DMS53 (cell line): ENCODE measurements at regions not wholly inside any gene's neighbourhood (a gene's known extent, or its start where the extent isn't known, plus 50 kb on each side); places are given as distances from the start of the nearest gene placed in this dataset.

Experiments used
- DNase-seq: peaks from one replicate; lab custom pipeline; 2025; lab: John Stamatoyannopoulos, UW

DNA sequence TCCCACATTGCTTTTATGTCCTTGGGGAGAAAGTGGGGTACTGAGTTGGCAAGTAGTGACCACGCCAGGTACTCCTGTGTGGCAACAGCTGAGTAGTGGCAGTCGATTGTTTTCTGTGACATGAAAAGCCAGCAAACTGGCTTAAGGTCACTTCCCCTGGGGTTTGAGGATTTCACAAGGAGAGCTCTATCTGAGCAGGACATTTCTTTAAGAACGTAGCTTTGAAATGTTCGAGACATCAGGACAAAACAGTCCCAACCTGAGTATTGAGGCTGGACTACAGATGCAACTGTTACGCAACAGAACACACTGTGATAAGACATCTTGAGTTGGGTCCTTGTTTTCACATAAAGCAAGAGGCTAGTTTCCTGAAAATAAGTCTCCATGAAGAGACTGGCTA lies 146.7 kb upstream of the KLF14 start:
- no peak for DNase-seq

DNA sequence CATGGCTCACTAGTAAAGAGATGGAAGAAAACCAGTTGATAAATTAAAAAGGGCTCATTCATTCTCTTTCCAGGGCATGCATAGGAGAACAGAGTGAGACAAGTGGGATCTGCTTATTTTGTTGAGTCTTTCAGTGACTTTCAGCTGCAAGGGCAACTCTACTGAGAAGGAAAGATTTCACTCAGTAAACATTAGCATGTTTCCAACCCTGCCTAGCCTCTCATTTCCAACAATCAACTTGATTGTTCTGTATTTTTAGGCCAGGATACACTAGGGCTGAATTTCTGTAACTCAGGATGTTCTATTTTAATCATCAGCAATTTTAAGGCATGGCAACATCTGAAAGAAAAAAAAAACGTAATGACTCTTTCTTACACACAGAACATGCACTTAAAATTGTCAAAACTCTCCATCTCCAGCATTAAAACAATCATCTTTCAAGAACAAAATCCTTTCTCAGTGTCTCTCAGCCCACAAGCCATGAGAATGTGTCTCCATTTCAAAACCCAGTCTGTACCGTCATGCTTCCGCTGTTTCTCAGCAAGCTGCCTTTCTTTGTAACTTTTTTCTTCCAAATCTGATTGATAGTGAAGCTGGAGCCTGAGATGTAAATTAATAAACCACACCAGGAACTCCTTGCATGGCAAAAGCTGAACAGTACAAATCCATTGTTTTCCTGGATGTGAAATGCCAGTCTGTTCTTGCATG lies 147.2 kb upstream of the KLF14 start:
- DNase-seq = no peak

GRCh38 chr7:130881799-130882141 lies 147.8 kb upstream of the KLF14 start:
- no peak for DNase-seq

- no peak for DNase-seq
Observed at GRCh38 chr7:130882396-130882795, 148.4 kb upstream of the KLF14 start.

- DNase-seq = no peak
Observed at GRCh38 chr7:130883928-130884327, 149.9 kb upstream of the KLF14 start.

DNA sequence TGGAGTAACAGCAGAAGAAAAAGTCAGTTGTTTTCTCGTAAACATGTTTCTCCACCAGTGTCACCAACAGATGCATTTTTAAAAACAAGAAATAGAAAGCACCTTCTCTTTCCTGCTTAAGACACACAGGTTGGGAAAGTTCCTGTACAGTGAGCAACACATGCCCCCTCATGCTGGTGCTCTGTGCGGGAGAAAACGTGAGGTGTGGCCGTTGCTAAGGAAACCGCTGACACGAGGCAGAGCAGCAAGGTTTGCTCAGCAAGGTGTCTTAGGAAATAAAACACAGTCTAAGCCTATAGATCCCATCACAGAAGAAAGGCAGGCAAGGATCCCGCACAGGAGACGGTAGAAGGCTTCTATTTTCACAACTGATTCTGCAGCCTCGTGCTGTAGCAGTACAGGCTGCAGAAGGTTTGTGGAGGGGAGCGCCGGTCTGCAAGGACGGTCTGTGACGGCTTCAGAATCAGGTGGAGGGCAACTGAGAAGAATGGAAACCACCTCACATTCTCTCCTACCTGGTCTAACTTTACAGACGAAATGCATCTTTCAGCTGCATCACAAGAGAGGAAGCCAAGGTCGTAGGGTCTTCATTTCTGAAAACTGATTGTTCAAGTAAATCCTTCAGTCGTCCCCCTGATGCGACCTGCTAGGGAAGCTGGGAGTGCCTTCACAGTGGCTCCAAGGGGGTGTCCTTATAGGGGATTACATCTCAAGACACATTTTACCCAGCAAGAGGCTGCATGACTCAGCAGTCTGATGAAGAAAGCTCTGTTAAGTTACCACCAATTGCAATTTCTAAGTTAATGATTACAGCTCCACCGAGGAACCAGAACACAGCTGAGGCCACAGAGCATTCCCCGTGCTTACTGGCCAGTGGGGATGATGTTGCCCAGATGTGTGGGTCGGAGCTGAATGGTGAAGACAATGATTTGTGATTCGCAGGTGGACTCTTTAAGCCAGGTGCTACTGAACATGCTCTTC lies 150.7 kb upstream of the KLF14 start:
- peak; percentile 70 for DNase-seq

GRCh38 chr7:130886438-130887135 lies 152.6 kb upstream of the KLF14 start:
- no peak for DNase-seq

DNA sequence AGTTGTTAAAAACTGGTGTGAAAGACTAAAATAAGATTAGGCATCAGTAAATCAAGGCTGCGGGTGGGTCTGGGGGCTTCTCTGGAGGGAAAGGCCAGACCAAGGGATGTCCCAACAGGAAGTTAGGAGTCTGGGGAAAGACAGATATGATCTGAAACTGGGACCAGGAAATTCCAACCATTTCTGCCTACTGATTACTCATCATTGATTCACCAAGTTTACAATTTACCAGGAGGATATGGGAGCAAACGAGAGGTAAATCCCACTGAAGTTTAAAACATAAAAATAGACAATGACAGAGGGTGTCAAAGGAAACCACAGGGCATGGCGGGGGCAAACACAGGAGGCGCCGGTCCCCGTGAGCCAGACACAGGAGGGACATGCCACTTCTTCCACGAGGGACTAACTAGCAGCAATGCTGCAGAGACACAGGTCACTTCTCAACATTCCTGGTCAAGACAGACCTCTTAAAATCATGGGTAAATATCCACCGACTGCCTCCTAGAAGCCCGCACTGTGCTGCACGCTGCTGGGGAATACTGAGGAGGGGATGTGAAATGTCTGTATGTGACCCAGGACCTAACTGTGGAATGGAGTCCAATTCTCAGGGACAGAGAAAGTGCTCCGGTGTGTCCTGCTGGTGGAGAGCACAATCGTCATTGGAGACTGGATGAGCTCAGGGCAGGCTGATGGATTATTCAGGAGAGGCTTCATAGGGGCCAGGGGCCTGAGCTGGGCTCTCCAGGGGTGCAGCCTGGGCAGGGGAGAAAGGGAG lies 153.4 kb upstream of the KLF14 start:
- DNase-seq = peak; percentile 61

DNA sequence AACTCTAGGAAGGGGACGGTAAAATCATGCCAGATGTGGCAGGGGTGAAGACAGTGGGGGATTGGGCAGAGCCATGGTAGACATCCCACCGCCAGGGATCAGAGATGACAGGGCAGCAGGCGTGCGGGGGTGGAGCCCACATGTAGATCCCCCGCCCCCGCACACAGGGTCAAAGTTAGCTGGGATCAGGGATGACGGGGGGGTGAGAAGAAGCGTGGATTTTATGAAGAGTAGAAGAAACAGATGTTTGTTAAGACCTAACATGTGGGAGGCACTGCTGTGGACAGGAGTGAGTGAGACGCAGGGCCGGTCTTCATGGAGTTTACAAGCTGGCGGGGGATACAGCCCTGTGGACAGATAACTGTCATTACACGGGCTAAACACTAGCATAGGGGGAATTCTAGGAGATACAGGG lies 154.0 kb upstream of the KLF14 start:
- DNase-seq = no peak

DNA sequence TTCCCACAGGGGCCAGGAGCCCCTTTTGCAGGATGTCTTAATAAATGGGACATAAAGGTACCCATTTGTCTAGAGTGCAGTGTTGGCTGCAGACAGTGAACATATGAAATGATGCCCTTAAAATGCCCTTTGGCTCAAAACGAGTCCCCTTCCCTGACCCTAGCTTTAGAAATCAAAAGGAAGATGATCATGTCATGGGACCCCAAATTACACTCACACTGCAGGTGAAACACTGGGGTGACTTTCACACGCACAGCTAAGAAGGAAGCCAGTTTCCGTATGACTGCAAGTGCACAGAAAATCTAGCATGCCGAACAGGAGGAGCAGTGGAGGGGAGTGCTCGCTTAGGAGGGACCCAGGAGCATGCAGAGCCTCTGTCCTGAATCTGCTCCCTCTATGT lies 154.5 kb upstream of the KLF14 start:
- no peak for DNase-seq

DNA sequence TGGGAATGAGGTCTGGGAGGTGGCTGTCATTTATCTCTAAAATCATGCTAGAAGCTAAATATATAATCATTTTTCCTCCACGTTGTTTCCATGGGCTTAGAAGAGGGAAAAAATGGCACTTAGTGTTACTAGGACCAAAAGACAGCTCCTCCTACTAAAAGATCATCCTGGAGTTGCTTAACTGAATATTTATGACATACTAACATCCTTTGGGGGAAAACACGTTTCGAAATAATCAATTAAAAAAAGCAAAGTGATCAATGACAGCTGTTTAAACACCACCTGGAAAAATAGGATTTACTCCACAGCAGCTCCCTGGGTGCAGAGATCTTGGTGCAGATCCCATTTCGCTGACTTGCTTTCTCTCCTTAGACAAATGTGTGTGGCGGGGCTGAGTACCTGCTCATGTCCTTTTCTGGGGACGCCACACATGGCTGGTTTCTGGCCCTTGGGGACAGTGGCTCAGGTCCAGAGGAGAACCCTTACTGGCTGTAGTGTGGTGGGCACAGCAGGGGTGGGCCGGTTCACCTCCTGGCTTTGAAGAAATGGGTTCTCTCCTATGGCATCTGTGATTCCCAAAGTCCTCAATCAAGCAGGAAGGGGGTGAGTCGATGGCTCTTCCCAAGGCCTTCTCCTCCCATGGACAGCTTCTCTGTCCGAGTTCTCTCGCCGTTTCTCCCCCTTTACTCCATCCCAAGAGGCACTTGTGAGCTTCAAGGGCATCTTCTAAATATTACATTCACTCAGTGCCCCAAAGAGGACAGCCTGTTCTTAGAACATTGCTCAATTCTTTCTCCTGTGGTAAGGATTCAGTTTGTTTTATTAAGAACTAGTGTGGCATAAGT lies 156.4 kb upstream of the KLF14 start:
- DNase-seq = no peak

- DNase-seq = no peak
Observed at GRCh38 chr7:130891254-130892094, 157.5 kb upstream of the KLF14 start.

DNA sequence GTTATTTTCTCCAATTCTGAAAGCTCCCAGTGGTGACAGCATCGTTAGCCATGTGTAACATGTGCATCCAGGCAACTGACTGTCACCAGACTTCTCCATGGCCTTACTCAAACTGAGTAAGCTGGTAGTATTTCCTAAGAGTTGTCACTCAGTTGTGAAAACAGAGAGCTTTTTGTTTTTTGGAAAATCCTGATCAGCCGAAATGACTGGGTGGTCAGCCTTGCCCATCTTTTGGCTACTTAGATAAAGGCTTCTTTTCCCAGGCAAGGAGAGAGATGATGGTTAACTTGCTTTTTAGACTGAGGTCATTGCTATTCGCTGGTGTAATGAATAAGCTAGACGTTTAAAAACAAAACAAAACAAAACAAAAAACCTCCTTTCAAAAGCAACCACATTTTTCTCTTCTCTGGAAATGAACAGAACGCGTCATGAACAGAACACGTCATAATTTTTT lies 159.5 kb upstream of the KLF14 start:
- DNase-seq = peak; percentile 64

GRCh38 chr7:130894146-130894908 lies 160.3 kb upstream of the KLF14 start:
- DNase-seq = peak; percentile 99

DNA sequence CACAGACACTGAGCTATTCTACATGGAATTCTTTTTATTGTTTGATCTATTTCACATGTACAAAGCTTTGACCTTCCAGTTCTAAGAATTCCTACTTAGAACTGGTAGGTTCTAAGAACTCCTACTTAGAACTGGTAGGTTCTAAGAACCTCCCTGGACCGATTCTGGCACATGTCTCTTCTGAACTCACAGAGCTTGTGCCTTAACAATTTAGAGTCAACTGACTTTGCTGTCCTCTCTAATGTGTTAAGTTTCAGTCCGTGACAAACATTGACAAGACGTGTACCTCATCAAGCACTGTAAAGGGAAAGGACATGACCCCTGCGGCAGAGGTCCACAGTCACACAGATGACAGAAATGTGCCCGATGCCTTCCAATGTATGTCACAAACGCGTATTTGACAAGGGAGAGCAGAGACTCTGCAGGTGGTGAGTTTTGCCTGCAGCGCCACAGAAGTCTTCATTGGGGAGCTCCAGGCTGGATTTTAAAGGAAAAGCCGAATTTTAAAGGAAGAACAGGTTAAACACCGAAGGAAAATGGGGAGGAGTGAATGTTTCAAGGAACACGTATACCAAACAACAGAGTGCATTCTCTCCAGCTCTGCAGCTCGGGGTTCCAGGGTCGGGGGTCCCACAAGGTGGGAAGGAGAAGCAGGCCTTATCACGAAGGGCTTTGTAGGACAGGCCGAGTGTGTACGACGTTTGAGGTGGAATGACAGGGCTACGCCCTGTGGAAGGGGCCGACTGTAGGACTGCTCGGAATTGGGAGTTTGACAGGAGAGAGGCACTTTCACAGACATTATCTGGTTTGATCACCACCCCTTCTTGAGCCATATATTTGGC lies 161.1 kb upstream of the KLF14 start:
- peak; percentile 42 for DNase-seq

DNA sequence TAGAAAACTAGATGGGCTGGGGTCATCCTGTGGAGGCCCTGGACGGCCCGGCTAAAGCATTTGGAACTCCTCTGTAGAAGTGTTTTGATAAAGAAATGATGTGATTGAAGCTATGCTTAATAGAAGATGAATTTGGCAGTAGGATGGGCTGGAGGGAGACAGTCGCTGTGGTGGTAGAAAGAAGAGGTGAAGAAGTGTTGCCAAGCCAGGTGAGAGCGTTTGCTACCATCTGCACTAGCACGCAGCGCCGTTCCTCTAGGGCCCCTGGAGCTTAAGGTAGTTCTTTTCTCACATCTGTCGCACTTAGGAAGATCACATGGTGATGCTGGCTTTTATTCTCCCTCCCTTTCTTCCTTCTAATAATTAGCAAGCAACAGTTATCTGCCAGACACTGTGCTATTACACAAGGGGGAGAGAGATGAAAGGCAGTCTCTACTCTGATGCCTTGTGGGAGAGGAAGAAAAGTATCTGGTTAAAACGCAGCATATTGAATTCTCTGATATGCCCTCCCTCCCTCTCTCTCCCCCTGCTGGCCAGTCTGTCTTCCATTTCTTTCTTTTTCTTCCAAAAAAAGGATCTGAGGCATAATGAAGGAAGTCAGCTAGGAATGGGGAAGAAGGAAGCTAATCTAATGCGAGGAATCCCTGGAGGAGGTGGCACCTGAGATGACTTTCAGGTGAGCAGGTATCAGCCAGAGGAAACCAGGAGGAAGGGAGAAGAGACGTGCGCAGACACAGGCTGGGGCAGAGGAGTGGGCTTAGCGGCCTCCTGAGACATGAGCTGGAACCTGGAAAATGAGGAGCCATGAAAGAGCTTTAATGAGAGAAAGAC lies 162.3 kb upstream of the KLF14 start:
- peak; percentile 61 for DNase-seq

DNA sequence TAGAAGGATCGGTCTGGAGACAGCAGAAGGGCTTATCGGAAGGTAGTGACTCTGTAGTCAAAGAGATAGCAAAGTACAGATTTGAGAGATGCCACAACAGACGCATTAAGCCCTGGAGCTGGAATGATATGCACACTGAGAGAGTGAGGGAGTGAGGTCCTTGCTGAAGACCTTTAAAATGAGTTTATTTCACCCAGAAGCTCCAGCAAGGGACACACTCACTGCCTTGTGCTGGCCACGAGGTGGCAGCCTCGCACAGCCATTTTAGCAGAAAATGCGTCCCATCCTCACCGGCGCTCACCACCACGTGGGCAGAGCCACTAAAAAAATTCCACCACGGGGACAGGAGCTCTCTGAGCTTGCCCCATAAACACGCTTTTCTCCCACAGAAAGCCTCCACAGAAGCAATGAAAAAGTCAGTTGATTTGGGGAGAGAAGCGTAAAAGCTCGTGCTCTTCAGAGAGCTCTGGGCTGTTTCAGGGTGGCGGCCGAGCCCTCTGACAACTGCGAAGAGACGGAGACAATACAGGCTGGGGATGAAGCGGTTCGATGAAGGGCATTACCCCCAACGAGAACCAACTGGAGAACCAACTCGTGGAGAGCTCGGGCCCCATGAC lies 163.0 kb upstream of the KLF14 start:
- DNase-seq = peak; percentile 95
